HG02571 (cell line): ENCODE measurements at regions not wholly inside any gene's neighbourhood (a gene's known extent, or its start where the extent isn't known, plus 50 kb on each side); places are given as distances from the start of the nearest gene placed in this dataset.

ENCODE experiments used
- ATAC-seq: cut with Tn5 transposase; IDR thresholded peaks from one replicate; pipeline ENCODE4 v1.9.1; 2021; ENCODE audit warnings: mild to moderate bottlenecking, moderate library complexity; ENCODE audit not compliant: unreplicated experiment

DNA sequence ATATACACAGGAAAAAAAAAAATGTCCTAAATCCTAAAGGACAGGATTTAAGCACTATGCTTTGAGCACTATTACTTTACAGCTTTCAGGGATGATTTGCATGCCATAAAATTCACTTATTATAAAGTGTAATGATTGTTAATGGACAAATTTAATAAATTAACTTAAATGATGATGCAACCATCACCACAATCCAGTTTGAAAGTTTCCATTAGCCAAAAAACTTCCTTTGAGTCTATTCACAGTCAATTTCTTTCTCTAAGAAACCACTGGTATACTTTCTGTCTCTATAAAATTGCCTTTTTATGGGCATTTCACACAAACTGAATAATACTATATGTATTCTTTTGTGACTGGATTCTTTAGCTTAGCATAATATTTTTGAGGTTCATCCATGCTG, 111.1 kb upstream of the RIOK3 start:
- no peak for ATAC-seq

DNA sequence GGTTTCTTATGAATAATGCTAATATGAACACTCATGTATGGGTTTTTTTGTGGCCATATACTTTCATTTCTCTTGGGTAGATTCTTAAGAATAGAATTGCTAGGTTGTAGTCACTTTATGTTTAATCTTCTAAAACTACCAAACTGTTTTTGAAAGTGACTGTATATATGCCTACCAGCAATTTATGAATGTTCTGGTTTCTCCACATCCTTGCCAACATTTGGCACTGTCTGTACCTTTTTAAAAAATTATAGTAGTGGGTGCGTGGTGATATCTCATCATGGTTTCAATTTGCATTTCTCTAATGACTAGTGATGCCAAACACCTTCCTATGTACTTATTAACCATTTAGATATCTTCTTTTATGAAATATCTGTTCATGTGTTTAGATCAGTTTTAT, 110.6 kb upstream of the RIOK3 start:
- no peak for ATAC-seq

DNA sequence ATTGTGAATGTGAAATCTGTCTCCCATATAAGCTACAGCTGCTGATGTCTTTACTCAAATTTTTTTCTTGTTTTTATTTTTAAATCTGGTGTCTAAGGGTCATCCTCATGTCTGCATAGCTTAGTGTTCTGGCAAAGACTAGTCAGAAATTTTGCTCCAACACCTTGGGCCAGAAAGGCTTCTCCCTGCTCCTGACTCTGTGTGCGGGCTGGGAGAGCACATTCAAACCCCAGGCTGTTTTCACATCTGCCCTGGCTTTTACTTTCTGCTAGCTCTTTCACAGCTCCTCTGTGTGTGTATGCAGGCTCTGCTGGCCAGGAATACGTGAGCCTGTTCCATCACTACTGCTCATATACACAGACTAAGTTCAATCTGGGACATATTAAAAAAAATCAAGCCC, 102.9 kb upstream of the RIOK3 start:
- no peak for ATAC-seq

DNA sequence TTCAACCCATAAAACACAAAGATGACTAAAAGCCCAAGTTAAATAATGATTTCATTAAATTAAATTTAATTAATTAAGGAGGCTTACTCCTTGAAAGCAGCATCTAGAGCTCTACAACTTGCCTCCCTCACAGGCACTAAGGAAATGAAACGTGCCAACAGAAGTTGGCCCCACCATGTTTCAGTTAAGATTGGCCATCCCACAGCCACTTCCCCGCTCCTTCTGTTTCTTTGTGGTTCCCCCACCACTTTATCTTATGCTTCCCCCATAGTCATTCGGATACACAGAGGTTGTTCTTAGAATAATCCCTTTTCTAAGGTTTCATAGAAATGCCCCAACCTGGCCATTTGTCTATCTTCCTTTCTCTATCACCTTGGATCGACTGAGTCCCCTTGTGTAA, 101.6 kb upstream of the RIOK3 start:
- no peak for ATAC-seq

DNA sequence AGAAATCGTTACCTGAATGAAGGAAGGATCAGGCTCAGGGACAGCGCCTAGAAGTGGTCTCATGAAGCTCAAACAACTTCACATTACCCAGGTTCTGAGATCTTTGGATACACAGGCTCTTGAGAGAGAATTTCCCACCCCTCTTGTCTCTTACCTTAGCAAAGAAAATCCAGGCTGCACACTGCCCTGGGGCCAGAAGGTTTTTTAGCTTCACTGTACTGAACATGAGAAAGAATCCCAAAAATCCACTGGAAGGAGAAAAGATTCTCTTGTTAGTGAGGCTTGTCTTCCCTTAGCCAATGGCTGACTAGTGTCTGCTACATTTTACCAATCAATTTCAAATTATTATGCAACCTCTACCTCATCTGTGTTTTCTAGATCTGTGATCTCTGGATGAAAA, 101.0 kb upstream of the RIOK3 start:
- ATAC-seq = no peak

DNA sequence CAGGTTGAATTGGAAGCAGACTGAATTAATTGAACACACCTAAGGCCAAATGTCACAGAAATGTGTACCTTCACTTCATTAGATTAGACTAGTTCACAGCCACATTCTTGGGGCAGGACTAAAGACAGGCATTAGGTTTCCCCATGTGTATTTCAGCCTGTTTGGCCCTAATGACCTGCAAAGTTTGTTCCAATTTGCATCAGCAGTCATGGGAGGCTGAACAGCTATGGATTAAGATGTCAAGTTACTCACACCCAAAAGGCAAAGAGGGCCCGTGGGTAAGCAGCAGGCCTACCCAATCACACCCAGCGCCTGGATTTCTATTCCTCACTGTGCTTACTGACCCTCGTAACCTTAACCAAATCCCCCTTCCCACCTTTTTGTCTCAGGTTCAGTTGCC, 99.6 kb upstream of the RIOK3 start:
- ATAC-seq = no peak

DNA sequence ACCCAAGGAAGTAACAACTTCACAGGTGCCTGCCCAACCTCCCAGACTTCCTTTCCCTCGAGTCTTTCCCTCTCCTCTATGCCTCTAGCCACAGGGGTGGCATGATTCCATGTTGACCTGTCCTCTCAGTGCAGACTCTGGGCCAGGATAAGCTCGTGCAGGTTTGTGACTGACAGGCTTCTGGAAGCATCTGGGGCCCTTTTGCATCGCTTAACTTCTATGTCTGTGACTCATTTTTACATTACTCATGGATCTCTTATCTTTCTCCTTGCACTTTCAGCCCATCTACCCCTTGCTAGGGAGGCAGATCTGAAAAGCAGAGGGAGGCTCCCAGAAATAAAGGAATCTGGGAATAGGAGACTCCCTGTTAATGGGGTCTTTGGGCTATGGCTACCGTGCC, 98.5 kb upstream of the RIOK3 start:
- ATAC-seq = no peak

DNA sequence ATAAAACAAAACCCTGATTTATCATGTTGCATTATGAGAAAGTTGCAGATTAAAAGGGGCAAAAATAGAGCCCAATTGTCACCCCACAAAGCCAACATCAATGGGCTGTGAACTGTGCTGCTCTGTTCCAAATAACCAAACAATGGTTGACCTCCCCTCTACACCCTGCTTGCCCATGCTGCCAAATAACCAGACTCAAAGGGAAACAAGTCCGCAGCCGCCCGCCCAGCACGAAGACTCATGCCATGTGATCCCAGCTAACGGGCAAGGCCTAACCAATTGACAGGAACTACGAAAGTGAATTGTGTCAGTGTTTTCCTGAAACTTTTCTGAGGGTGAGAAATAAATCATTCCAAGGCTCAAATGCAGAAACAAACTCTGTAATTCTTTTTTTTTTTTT, 97.9 kb upstream of the RIOK3 start:
- ATAC-seq = no peak

DNA sequence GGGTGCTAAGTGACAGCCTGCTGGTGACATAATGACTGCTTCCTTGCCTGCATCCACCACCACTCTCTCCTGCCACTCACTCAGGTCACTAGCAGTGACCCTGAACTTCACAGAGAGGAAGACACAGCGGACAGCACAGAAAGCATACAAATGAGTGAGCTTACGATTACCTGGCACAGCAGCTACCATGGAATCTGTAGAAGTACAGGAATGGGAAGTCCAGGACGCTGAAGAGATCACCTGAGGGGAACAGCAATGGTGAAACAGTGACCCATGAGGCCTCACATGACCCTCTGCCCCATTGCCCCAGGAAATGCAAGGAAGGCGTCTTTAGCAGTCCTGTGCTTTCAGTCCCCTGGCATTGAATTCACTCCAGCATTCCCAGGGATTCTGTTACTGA, 96.7 kb upstream of the RIOK3 start:
- no peak for ATAC-seq

DNA sequence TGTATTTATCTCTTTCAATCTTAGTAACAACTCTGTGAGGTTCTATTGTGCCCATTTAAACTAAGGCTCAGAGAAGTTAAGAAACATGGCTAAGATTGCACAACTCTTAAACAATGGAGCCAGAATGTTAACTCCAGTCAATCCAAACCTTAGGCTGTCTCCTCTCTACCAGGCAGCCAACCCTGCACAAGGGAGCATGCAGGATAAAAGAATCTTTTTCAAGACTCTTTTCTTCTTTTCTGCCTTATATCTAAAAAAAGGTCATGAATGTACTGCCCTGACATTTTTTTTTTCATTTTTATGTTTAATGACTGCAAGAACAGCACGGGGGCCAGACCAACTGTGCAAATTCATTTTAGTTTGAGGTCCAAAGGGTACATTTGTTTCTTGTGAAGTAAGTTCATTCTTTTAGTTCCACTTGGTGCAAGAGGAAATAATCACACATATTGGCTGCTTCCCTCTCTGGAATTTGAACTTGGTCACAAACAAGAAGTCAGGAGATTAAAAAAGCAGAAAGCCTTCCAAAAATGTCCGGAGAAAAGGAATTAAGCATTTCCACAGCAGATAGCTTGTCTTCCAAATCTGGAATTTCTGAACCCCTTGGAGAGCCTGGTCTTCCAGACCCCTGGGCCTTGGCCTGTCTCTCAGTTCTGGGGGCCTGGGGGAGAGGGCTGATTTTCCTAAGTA, 96.0 kb upstream of the RIOK3 start:
- no peak for ATAC-seq

DNA sequence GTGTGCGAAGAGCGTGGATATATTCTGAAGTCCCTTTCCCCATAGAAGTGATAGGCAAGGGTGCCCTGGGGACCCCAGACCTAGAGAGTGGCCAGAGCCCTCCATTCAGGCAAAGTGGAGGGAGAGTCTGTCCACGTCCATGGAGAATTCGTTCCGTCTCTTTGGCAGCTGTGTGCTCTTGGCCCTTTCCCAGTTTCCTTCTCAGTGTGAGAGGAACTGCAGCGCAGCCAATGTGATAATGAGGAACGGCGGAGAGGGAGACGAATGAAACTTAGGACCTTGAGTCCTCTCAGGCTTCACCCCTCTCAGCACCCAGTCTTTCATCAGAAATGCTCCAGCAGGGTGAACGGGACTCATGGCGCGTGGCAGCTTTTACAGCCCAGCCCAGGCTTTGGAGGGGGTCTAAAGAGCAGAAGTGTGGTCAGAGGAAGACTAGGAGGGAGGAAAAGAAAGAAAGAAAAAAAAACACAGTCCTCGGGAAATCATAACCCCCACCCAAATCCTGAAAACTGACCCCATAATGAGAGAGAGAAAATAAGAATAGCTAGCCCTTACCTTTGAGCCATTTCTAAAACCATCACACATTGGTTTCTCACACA, 95.0 kb upstream of the RIOK3 start:
- no peak for ATAC-seq

DNA sequence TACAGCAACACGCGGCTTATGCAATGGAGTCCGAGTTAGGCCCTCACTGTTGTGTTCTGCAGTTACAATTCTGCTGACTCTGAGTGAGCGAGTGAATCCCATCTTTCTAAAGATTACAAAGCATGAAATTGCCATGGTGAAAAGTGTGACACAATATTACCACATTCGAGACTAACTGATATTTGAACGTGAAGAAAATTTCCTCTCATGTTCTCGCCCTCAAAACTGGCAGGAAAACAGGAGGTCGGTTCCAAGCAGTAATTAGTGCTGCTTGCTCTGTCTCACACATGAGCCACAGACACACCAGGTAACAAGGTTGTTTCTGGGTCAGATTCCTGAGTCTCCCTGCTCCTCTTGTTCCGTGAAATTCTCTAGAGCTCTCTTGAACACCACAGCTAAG, 93.7 kb upstream of the RIOK3 start:
- ATAC-seq = no peak

DNA sequence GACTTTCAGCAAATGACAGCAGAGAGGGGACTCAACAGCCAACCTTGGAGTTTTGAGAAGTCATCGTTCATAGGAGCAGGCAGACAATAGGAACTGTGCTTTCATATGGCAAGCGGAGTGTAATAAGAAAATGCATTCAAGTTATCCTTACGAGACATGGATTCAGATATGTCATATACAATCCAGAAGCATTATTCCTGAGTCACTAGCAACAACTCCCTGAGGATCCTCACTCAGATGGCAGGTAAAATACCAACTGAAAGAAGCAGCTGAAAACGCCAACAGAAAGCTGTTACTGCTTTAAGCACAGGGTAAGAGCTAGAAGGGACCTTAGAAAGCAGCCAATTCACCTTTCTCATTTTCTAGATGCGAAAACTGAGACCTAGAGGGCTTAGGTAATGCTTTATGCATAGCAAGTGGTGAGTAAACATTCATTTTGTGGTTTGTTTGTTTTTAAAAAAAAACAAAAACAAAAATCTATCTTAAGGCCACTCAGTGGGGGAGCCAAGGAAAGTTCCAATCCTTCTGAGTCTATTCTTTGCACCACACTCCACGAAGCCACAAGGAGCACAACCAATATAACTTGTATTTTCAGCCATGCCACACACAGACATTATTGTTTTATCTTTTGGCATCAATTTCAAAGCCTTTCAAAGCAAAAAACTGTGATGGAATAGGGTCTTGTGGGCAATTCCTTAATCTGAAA, 89.1 kb upstream of the RIOK3 start:
- no peak for ATAC-seq

DNA sequence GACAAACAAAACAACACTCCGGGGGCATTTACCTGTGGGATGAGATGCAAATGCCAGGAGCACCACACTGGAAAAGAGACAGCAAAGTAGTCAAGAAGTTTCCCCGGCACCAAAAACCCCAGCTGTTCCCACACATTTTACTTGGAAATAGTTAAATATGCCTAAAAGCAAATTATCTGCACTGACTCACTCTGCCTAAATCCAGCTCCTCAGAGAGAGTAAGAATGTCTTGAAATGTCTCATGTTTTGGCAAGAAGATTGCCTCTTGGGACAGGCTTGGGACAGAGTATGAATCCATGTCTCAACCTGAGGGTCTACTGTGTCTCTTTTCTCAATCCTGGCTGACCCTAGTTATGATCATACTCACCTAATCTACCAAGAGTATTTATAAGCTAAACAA, 87.5 kb upstream of the RIOK3 start:
- ATAC-seq = no peak

DNA sequence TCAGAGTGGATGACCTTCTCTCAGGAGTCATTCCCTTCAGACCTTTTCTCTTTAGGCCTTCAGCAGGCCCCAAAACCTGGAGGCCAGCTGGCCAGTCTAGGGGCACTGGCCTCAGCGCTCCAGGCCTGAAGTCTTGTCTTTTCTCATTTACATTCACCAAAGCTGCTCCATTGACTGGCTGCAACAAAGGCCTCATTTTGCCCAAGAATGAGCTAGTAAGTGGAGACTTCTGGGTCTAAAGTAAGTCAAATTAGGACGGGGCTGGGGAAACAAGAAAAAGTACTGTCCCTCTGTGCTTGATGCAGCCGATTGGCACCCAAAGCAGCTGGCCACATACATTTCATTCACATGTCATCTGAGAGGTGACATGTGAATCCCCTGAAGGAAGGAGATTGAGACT, 83.8 kb upstream of the RIOK3 start:
- no peak for ATAC-seq

DNA sequence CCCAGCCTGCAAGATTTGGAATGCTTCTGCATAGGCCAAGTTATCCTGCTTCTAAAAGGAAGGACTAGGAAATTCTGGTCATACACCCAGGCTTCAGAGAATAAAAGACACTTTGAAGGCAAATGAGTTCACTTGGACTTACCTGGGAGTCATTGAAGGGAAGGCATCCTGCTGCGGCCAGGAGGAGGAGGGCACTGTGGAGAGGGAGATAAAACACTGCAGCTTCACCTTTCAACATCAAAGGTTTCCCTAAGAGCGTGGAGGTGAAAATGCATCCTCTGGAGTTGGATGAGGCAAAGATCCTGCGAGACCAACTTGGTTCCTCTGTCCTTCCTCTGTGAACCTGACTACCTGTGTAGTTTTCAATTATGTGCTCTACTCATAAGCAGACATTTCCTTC, 79.5 kb upstream of the RIOK3 start:
- no peak for ATAC-seq

DNA sequence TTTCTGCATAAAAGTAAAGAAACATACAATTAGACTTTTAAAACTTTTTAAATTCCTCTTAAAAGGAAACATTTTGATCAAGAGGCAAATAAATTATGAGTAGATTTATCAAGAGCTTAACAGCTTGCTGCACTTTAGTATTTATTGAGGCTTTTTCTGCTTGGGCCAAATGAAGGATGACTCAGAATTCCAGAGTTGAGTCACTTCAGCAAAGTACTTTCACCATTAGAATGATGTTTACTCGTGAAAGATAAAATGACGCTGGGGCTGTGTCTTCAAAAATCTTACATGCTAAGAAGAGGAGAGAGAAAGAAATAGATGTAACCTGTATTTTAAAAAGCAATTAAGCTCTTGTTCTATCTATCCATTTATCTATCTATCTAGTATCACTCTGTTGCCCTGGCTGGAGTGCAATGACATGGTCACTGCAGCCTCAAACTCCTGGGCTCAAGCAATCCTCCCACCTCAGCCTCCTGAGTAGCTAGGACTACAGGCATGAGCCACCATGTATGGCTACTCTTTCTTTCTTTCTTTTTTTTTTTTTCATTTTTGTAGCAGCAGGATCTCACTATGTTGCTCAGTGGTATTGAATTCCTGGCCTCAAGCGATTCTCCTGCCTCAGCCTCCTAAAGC, 75.3 kb upstream of the RIOK3 start:
- no peak for ATAC-seq

DNA sequence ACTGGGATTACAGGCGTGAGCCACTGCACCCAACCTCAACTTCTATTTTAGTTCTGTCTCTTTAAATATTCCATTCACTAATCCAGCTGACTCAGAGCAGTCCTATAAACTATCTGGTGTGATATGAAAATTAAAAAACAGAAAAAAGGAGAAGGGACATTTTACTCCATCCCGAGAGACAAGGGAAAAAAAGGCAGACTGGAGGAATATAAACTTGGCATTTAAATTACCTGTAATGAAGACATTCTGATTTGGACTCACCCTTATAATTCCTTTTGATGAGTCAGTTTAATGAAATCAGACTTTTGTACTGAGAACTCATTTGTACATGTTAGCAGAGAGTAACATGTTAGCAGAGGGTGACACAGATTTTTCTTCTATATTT, 74.8 kb upstream of the RIOK3 start:
- ATAC-seq = no peak

DNA sequence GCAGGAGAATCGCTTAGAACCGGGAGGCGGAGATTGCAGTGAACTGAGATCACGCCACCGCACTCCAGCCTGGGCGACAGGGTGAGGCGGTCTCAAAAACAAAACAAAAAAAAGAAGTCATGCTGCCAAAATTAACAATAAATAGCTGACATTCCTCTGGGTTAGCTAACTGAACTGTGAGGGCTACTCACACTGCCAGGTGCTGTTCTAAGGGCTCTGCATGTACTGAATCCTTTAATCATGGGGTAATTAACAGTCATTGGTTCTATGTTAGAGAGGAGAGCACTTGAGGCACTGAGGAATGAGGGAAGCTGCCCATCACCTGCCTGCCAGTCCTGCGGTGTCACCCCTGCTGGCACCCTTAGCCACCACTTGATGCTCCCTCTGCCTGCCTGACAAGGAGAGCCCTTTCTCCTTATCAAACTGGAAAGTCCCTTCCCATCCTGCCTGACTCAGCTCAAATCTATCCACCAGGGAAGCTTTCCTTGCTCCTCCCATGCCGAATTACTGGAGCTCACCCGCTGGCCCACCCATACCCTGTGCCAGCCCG, 73.0 kb upstream of the RIOK3 start:
- no peak for ATAC-seq

DNA sequence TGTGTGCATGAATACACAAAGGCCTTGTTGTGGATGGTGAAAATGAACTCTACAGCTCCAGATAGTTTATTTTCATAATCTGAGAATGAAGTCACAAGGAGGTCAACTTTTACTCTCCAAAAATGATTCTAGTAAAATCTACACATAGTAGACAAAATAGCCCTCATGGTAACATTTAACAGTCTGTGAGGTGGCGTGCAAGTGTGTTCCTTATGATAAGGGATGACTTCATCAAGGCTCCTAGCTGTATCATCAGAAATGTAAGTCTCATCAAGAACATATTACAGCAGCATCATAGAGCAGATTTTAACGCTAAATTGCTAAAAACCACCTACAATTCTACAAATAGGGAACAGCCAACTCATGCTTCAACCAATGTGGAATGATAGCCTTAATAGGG, 72.3 kb upstream of the RIOK3 start:
- no peak for ATAC-seq

DNA sequence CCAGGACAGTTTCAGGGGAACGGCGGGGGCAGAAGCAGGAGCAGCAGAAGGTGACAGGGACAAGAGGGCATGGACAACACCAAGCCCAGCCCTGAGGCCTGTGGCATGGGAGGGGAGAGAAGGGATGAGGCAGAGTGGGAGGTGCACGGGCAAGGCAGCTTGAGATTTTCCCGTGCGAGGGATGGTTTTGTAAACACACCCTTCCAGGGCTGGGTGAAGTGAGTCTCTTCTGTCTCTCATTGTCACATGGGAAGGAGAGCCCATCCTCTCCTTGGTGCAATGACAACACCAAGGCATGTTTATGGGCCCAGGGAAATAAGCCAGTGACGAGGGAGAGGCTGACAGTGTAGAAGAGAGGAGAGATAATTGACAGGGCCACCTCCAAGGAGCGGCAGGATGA, 69.6 kb upstream of the RIOK3 start:
- ATAC-seq = no peak
